ENCODE measurements at regions not wholly inside any gene's neighbourhood (a gene's known extent, or its start where the extent isn't known, plus 50 kb on each side); places are given as distances from the start of the nearest gene placed in this dataset.

DNA sequence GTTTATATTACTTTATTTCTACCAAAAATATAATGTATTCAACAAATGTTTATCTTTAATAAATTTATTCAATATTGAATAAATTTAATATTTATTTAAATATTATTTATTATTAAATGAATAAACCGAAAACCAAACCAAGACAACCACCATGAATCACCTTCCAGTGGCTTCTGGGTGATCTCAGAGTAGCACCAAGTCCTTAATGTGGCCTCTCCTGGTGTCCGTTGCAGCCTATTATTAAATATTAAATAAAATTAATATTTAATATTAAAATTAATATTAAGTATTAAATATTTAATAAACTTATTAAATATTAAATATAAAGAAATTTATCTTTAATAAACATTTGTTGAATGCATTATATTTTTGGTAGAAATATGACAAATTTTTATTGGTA, 143.3 kb upstream of the PLPP4 start:
- Histone ChIP-seq H3K27me3 (replicated peaks in 1 of 2; ENCODE audit: control insufficient read depth in 2 of 2, extremely low read depth in 1 of 2, insufficient read depth in 2 of 2, low read length in 1 of 2) (peaks cover 0 to 6% of the 10 kb centered on the region in 2 experiments), H3K4me1 (ENCODE audit: control insufficient read depth in 1 of 2, extremely low read depth in 1 of 2, insufficient read depth in 2 of 2, low read length in 2 of 2) (no peaks in the 10 kb centered on the region), H3K4me3 (ENCODE audit: control insufficient read depth in 1 of 2, extremely low read depth in 1 of 2, low read length in 1 of 2) (no peak overlapping the region), H3K9me3 (no peaks in the 10 kb centered on the region), H3K27ac (ENCODE audit: low read length) (no peak overlapping the region), H3K36me3 (ENCODE audit: control insufficient read depth in 2 of 2, extremely low read depth in 1 of 2, insufficient read depth in 1 of 2, low read length in 1 of 2) (no peaks in the 10 kb centered on the region)
- no CpG with 5 or more reads among the region's 2 CpGs for WGBS (ENCODE audit: insufficient coverage)
- CTCF ChIA-PET, result no interaction called here
- no peak for ATAC-seq (replicated peaks in 1 of 4)
- Mint-ChIP-seq H3K9me3 (peaks cover 0 to 5% (median 0%) of the 10 kb centered on the region in 3 donors), H3K4me1 (no peaks in the 10 kb centered on the region), H3K36me3 (no peaks in the 10 kb centered on the region), H3K27ac (no peak overlapping the region), H3K27me3 (peaks cover 15 to 18% of the 10 kb centered on the region in 2 donors), H3K4me3 (no peak overlapping the region)
- POLR2A ChIA-PET, result no interaction called here
- DNase-seq, result no peak

DNA sequence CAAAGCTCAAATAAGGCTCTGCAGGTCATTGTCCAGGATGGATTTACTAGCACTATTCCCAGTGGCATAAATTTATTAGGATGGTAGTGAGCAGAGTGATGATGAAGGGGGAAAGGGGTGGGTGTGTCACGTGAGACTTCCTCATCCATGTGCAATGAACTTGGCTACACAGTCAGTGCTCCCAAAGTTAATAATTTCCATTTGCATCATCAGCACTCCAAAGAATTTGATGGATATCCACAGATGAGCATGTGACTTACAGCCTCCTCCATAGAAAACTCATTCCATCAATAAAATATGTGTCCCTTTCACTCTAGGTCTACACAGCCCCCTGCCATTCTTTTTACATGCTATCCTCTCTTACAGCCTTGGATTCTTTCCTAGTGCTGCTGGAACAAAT, 142.6 kb upstream of the PLPP4 start:
- POLR2A ChIA-PET, result no interaction called here

DNA sequence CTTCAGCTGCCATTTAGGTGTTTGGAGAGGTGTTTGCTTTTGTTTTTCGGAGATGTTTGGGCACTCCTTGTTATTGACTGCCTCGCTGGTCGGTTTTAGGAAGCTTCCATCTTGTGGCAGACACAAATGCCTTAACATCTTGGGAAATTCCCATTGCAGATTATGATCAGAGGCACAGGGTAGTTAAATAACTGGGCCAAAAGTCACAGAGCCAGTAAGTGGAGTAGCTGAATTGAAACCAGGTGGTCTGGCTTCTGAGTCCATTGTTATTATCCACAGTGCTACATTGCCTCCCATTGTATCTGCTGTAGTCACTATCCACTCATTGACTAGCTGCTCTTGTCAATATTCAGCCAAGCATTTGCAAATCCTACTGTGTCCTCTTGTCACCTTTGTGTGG, 138.2 kb upstream of the PLPP4 start:
- Mint-ChIP-seq H3K36me3 (no peaks in the 10 kb centered on the region), H3K27me3 (peaks cover 22 to 27% of the 10 kb centered on the region in 2 donors), H3K4me3 (no peak overlapping the region), H3K9me3 (peaks cover 0 to 5% (median 0%) of the 10 kb centered on the region in 3 donors), H3K27ac (no peak overlapping the region), H3K4me1 (no peaks in the 10 kb centered on the region)
- ChIA-PET POLR2A (no interaction called here), CTCF (no interaction called here)
- WGBS (ENCODE audit: insufficient coverage), result 96% methylated on average over 3 of the region's 3 CpGs
- Histone ChIP-seq H3K36me3 (ENCODE audit: control insufficient read depth in 2 of 2, extremely low read depth in 1 of 2, insufficient read depth in 1 of 2, low read length in 1 of 2) (no peaks in the 10 kb centered on the region), H3K27ac (ENCODE audit: low read length) (no peak overlapping the region), H3K4me3 (ENCODE audit: control insufficient read depth in 1 of 2, extremely low read depth in 1 of 2, low read length in 1 of 2) (no peak overlapping the region), H3K4me1 (ENCODE audit: control insufficient read depth in 1 of 2, extremely low read depth in 1 of 2, insufficient read depth in 2 of 2, low read length in 2 of 2) (no peaks in the 10 kb centered on the region), H3K9me3 (no peaks in the 10 kb centered on the region), H3K27me3 (replicated peaks in 1 of 2; ENCODE audit: control insufficient read depth in 2 of 2, extremely low read depth in 1 of 2, insufficient read depth in 2 of 2, low read length in 1 of 2) (peaks cover 0 to 6% of the 10 kb centered on the region in 2 experiments)
- DNase-seq, result no peak
- no peak for ATAC-seq (replicated peaks in 1 of 4)

More for the DNA sequence above, 142.6 kb upstream of the PLPP4 start:
- peaks cover 0 to 6% of the 10 kb centered on the region in 2 experiments for H3K27me3 ChIP-seq (replicated peaks in 1 of 2; ENCODE audit: control insufficient read depth in 2 of 2, extremely low read depth in 1 of 2, insufficient read depth in 2 of 2, low read length in 1 of 2)
- H3K27ac ChIP-seq (ENCODE audit: low read length), result no peak overlapping the region
- no peaks in the 10 kb centered on the region for H3K36me3 Mint-ChIP-seq
- WGBS (ENCODE audit: insufficient coverage), result no CpG with 5 or more reads among the region's 1 CpG
- DNase-seq (no peak), ATAC-seq (replicated peaks in 1 of 4) (no peak)
- H3K9me3 ChIP-seq, result no peaks in the 10 kb centered on the region
- no peaks in the 10 kb centered on the region for H3K36me3 ChIP-seq (ENCODE audit: control insufficient read depth in 2 of 2, extremely low read depth in 1 of 2, insufficient read depth in 1 of 2, low read length in 1 of 2)
- no peak overlapping the region for H3K4me3 ChIP-seq (ENCODE audit: control insufficient read depth in 1 of 2, extremely low read depth in 1 of 2, low read length in 1 of 2)
- peaks cover 0 to 5% (median 0%) of the 10 kb centered on the region in 3 donors for H3K9me3 Mint-ChIP-seq
- CTCF ChIA-PET, result no interaction called here
- H3K4me1 Mint-ChIP-seq, result no peaks in the 10 kb centered on the region
- H3K4me1 ChIP-seq (ENCODE audit: control insufficient read depth in 1 of 2, extremely low read depth in 1 of 2, insufficient read depth in 2 of 2, low read length in 2 of 2), result no peaks in the 10 kb centered on the region
- H3K27ac Mint-ChIP-seq, result no peak overlapping the region
- peaks cover 15 to 18% of the 10 kb centered on the region in 2 donors for H3K27me3 Mint-ChIP-seq
- H3K4me3 Mint-ChIP-seq, result no peak overlapping the region

- H3K4me3 ChIP-seq (ENCODE audit: control insufficient read depth in 1 of 2, extremely low read depth in 1 of 2, low read length in 1 of 2), result no peak overlapping the region
- H3K4me1 ChIP-seq (ENCODE audit: control insufficient read depth in 1 of 2, extremely low read depth in 1 of 2, insufficient read depth in 2 of 2, low read length in 2 of 2), result no peaks in the 10 kb centered on the region
- H3K36me3 ChIP-seq (ENCODE audit: control insufficient read depth in 2 of 2, extremely low read depth in 1 of 2, insufficient read depth in 1 of 2, low read length in 1 of 2), result no peaks in the 10 kb centered on the region
- H3K4me3 Mint-ChIP-seq, result no peak overlapping the region
- CTCF ChIA-PET, result interaction anchor here in 1 of 2 donors (0.6 to 1.5 kb wide), 2 partner anchors 10 to 125 kb away, joined by 3 read pairs; no protein-coding TSS in a partner anchor
- H3K9me3 Mint-ChIP-seq, result no peaks in the 10 kb centered on the region
- ATAC-seq (replicated peaks in 1 of 4), result no peak
- peaks cover 0 to 4% of the 10 kb centered on the region in 2 experiments for H3K27me3 ChIP-seq (replicated peaks in 1 of 2; ENCODE audit: control insufficient read depth in 2 of 2, extremely low read depth in 1 of 2, insufficient read depth in 2 of 2, low read length in 1 of 2)
- H3K36me3 Mint-ChIP-seq, result no peaks in the 10 kb centered on the region
- no peaks in the 10 kb centered on the region for H3K9me3 ChIP-seq
- no peak overlapping the region for H3K27ac ChIP-seq (ENCODE audit: low read length)
- POLR2A ChIA-PET, result no interaction called here
- WGBS (ENCODE audit: insufficient coverage), result 60% methylated on average over 1 of the region's 3 CpGs
- peaks cover 24 to 34% of the 10 kb centered on the region in 2 donors for H3K27me3 Mint-ChIP-seq
- H3K27ac Mint-ChIP-seq, result no peak overlapping the region
- no peak for DNase-seq
- no peaks in the 10 kb centered on the region for H3K4me1 Mint-ChIP-seq
These were observed 129.4 kb upstream of the PLPP4 start for GRCh38 chr10:120327675-120328074.

- WGBS (ENCODE audit: insufficient coverage), result no CpG with 5 or more reads among the region's 3 CpGs
These were observed 128.4 kb upstream of the PLPP4 start for GRCh38 chr10:120328647-120329046.

DNA sequence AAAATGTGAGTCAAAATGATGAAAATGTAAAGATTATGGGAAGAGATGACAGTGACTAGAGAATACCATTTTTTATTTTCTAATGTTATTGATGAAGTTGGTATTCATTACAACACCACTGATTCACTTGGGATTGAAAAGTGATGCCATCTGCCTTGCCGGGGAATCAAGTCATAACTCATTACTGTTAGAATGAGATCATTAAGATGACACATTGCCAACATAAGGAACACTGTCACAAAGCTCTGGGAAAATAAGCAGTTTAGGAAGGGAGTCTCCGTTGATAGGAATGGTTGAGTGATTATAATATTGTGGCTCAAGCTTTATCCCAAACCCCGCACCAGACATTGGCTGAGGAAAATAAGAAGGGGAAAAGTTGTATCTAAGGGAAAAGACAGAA, 121.5 kb upstream of the PLPP4 start:
- Mint-ChIP-seq H3K27ac (no peak overlapping the region), H3K4me3 (no peak overlapping the region)

More at GRCh38 chr10:120328647-120329046, 128.4 kb upstream of the PLPP4 start:
- no peak overlapping the region for H3K27ac Mint-ChIP-seq
- Histone ChIP-seq H3K9me3 (no peaks in the 10 kb centered on the region), H3K27ac (ENCODE audit: low read length) (no peak overlapping the region), H3K27me3 (replicated peaks in 1 of 2; ENCODE audit: control insufficient read depth in 2 of 2, extremely low read depth in 1 of 2, insufficient read depth in 2 of 2, low read length in 1 of 2) (peaks cover 0 to 4% of the 10 kb centered on the region in 2 experiments), H3K4me1 (ENCODE audit: control insufficient read depth in 1 of 2, extremely low read depth in 1 of 2, insufficient read depth in 2 of 2, low read length in 2 of 2) (no peaks in the 10 kb centered on the region), H3K4me3 (ENCODE audit: control insufficient read depth in 1 of 2, extremely low read depth in 1 of 2, low read length in 1 of 2) (no peak overlapping the region), H3K36me3 (ENCODE audit: control insufficient read depth in 2 of 2, extremely low read depth in 1 of 2, insufficient read depth in 1 of 2, low read length in 1 of 2) (no peaks in the 10 kb centered on the region)
- DNase-seq (no peak), ATAC-seq (replicated peaks in 1 of 4) (no peak)
- H3K36me3 Mint-ChIP-seq, result no peaks in the 10 kb centered on the region
- H3K27me3 Mint-ChIP-seq, result peaks cover 22 to 36% of the 10 kb centered on the region in 2 donors
- no peaks in the 10 kb centered on the region for H3K9me3 Mint-ChIP-seq
- H3K4me3 Mint-ChIP-seq, result no peak overlapping the region
- ChIA-PET POLR2A (no interaction called here), CTCF (no interaction called here)
- H3K4me1 Mint-ChIP-seq, result no peaks in the 10 kb centered on the region

More for the DNA sequence above, 121.5 kb upstream of the PLPP4 start:
- no peaks in the 10 kb centered on the region for H3K27me3 ChIP-seq (replicated peaks in 1 of 2; ENCODE audit: control insufficient read depth in 2 of 2, extremely low read depth in 1 of 2, insufficient read depth in 2 of 2, low read length in 1 of 2)
- H3K4me1 Mint-ChIP-seq, result no peaks in the 10 kb centered on the region
- no peaks in the 10 kb centered on the region for H3K36me3 Mint-ChIP-seq
- H3K4me3 ChIP-seq (ENCODE audit: control insufficient read depth in 1 of 2, extremely low read depth in 1 of 2, low read length in 1 of 2), result no peak overlapping the region
- H3K9me3 ChIP-seq, result no peaks in the 10 kb centered on the region
- H3K4me1 ChIP-seq (ENCODE audit: control insufficient read depth in 1 of 2, extremely low read depth in 1 of 2, insufficient read depth in 2 of 2, low read length in 2 of 2), result no peaks in the 10 kb centered on the region
- ATAC-seq (replicated peaks in 1 of 4) (no peak), DNase-seq (no peak)
- CTCF ChIA-PET, result interaction anchor here in 1 of 2 donors (0.6 kb wide), 1 partner anchor 476 kb away, joined by 3 read pairs; no protein-coding TSS in a partner anchor
- WGBS (ENCODE audit: insufficient coverage), result no CpG with 5 or more reads among the region's 3 CpGs
- no peaks in the 10 kb centered on the region for H3K36me3 ChIP-seq (ENCODE audit: control insufficient read depth in 2 of 2, extremely low read depth in 1 of 2, insufficient read depth in 1 of 2, low read length in 1 of 2)
- peaks cover 4 to 19% of the 10 kb centered on the region in 2 donors for H3K27me3 Mint-ChIP-seq
- no peak overlapping the region for H3K27ac ChIP-seq (ENCODE audit: low read length)
- POLR2A ChIA-PET, result no interaction called here
- no peaks in the 10 kb centered on the region for H3K9me3 Mint-ChIP-seq
